IMR-90 (cell line): ENCODE measurements at regions not wholly inside any gene's neighbourhood (a gene's known extent, or its start where the extent isn't known, plus 50 kb on each side); places are given as distances from the start of the nearest gene placed in this dataset.

Source experiments
- ATAC-seq: fragments of 200-7000 bp; cut with Tn5 transposase; 2 replicates; pipeline ENCODE4 v1.9.1; 2020; ENCODE audit warnings: low read depth, mild to moderate bottlenecking, moderate library complexity
- BruUV-seq: library from RNA; stranded (reverse); fragments of 400-500 nt; replicated peaks from 2 replicates; lab custom pipeline; 2021; lab: Mats Ljungman, UMichigan
- CTCF ChIA-PET: fragments of 300-600 bp; formaldehyde crosslinking; extraction: SDS; loops from one replicate; lab custom pipeline; 2021; ENCODE audit warnings: antibody characterized with exemption; lab: Yijun Ruan, JAX
- POLR2A ChIA-PET: fragments of 300-600 bp; sonication (Branson Sonifier 250); formaldehyde crosslinking; loops from one replicate; lab custom pipeline; 2022; ENCODE audit warnings: antibody characterized with exemption; ENCODE audit not compliant: unreplicated experiment; lab: Charles Lee
- DNase-seq: peaks from one replicate; pipeline ENCODE4 v3.0.0; 2013
- H2AFZ ChIP-seq: replicated peaks from 2 replicates; pipeline ENCODE3; 2013; ENCODE audit warnings: low read length, mild to moderate bottlenecking; ENCODE audit not compliant: poor library complexity
- H2AK5ac ChIP-seq: 2 replicates; pipeline ENCODE4 v1.6.1; 2013; ENCODE audit warnings: low read depth, low read length, inconsistent platforms
- H2AK9ac ChIP-seq: replicated peaks from 2 replicates; pipeline ENCODE3; 2013; ENCODE audit warnings: mild to moderate bottlenecking, low read depth, low read length, moderate library complexity; ENCODE audit not compliant: poor library complexity
- H2BK120ac ChIP-seq: 2 replicates; pipeline ENCODE4 v1.6.1; 2013; ENCODE audit warnings: low read depth, low read length, inconsistent platforms
- H2BK15ac ChIP-seq: 3 replicates; pipeline ENCODE4 v1.6.1; 2013; ENCODE audit warnings: low read depth, low read length, inconsistent platforms
- H2BK20ac ChIP-seq: 2 replicates; pipeline ENCODE4 v1.6.1; 2013; ENCODE audit warnings: low read depth, mild to moderate bottlenecking, inconsistent platforms, low read length, moderate library complexity
- H2BK5ac ChIP-seq: 2 replicates; pipeline ENCODE4 v1.6.1; 2013; ENCODE audit warnings: mild to moderate bottlenecking, low read depth, low read length, inconsistent platforms; ENCODE audit not compliant: poor library complexity, severe bottlenecking
- H3K14ac ChIP-seq: replicated peaks from 2 replicates; pipeline ENCODE4 v1.6.1; 2013; ENCODE audit warnings: low read depth, low read length, inconsistent platforms
- H3K18ac ChIP-seq: 2 replicates; pipeline ENCODE4 v1.6.1; 2013; ENCODE audit warnings: low read depth, low read length, control low read depth
- H3K23ac ChIP-seq: 2 replicates; pipeline ENCODE4 v1.6.1; 2013; ENCODE audit warnings: low read depth, low read length, inconsistent platforms
- H3K27ac ChIP-seq: 2 replicates; pipeline ENCODE4 v1.5.1; 2013; ENCODE audit warnings: mild to moderate bottlenecking, control low read depth, low read length; ENCODE audit not compliant: insufficient read depth
- H3K27me3 ChIP-seq: 2 replicates; pipeline ENCODE4 v1.6.1; 2013; ENCODE audit warnings: low read length; ENCODE audit not compliant: control insufficient read depth, insufficient read depth
- H3K36me3 ChIP-seq: 2 replicates; pipeline ENCODE4 v1.6.1; 2013; ENCODE audit warnings: low read length, mixed read lengths; ENCODE audit not compliant: control insufficient read depth, insufficient read depth
- H3K4ac ChIP-seq: 2 replicates; pipeline ENCODE4 v1.6.1; 2013; ENCODE audit warnings: low read depth, low read length, inconsistent platforms
- H3K4me1 ChIP-seq: 2 replicates; pipeline ENCODE4 v1.6.1; 2013; ENCODE audit warnings: low read length, mixed read lengths; ENCODE audit not compliant: control insufficient read depth, insufficient read depth
- H3K4me2 ChIP-seq: 2 replicates; pipeline ENCODE4 v1.6.1; 2013; ENCODE audit warnings: low read depth, mild to moderate bottlenecking, control low read depth, low read length, moderate library complexity
- H3K4me3 ChIP-seq: 2 replicates; pipeline ENCODE4 v1.5.1; 2013; ENCODE audit warnings: low read depth, mild to moderate bottlenecking, control low read depth, low read length, moderate library complexity; ENCODE audit not compliant: insufficient read depth
- H3K56ac ChIP-seq: 2 replicates; pipeline ENCODE4 v1.6.1; 2013; ENCODE audit warnings: low read length, inconsistent platforms; ENCODE audit not compliant: insufficient read depth; ENCODE audit errors: extremely low read depth
- H3K79me1 ChIP-seq, 2 experiments: 2 replicates each; pipeline ENCODE4 v1.6.1; 2013; ENCODE audit warnings: low read length in 2 of 2, inconsistent platforms in 1 of 2, low read depth in 1 of 2
- H3K9ac ChIP-seq: 2 replicates; pipeline ENCODE4 v1.6.1; 2013; ENCODE audit warnings: low read depth, low read length, control low read depth
- H3K9me1 ChIP-seq: 2 replicates; pipeline ENCODE4 v1.6.1; 2013; ENCODE audit warnings: low read length, inconsistent platforms; ENCODE audit not compliant: insufficient read depth
- H3K9me3 ChIP-seq: 2 replicates; pipeline ENCODE4 v1.6.1; 2013; ENCODE audit warnings: low read length; ENCODE audit not compliant: control insufficient read depth, insufficient read depth
- H4K20me1 ChIP-seq: 2 replicates; pipeline ENCODE4 v1.6.1; 2013; ENCODE audit warnings: low read length, inconsistent platforms; ENCODE audit not compliant: insufficient read depth
- H4K5ac ChIP-seq: 2 replicates; pipeline ENCODE4 v1.6.1; 2013; ENCODE audit warnings: mild to moderate bottlenecking, low read depth, low read length, control low read depth
- H4K8ac ChIP-seq, 2 experiments: 2 replicates each; pipeline ENCODE4 v1.6.1; 2013; ENCODE audit warnings: low read depth in 2 of 2, low read length in 2 of 2, control low read depth in 1 of 2, inconsistent platforms in 1 of 2
- H4K91ac ChIP-seq: 2 replicates; pipeline ENCODE4 v1.6.1; 2013; ENCODE audit warnings: low read depth, low read length, inconsistent platforms; ENCODE audit not compliant: insufficient read depth
- BHLHE40 ChIP-seq: fragments of 150-350 bp; IDR thresholded peaks from 2 replicates; pipeline ENCODE4 v1.6.1; 2016; ENCODE audit warnings: mild to moderate bottlenecking, low read depth, low read length
- CEBPB ChIP-seq: IDR thresholded peaks from 2 replicates; pipeline ENCODE4 v1.6.1; 2012; ENCODE audit warnings: low read depth, low read length, improper control_type of control experiment
- MAFK ChIP-seq: IDR thresholded peaks from 2 replicates; pipeline ENCODE4 v1.6.1; 2012; ENCODE audit warnings: low read depth, low read length, improper control_type of control experiment
- MAZ ChIP-seq: IDR thresholded peaks from 2 replicates; pipeline ENCODE4 v1.6.1; 2012; ENCODE audit warnings: low read depth, mild to moderate bottlenecking, low read length, improper control_type of control experiment, moderate library complexity, borderline replicate concordance
- MXI1 ChIP-seq: IDR thresholded peaks from 2 replicates; pipeline ENCODE4 v1.6.1; 2012; ENCODE audit warnings: low read depth, mild to moderate bottlenecking, low read length, moderate library complexity, borderline replicate concordance
- NFE2L2 ChIP-seq: fragments of 150-350 bp; IDR thresholded peaks from 2 replicates; pipeline ENCODE4 v1.6.1; 2016; ENCODE audit warnings: low read depth, mild to moderate bottlenecking, low read length
- RCOR1 ChIP-seq: IDR thresholded peaks from 2 replicates; pipeline ENCODE4 v1.6.1; 2012; ENCODE audit warnings: mild to moderate bottlenecking, low read length, improper control_type of control experiment; ENCODE audit not compliant: insufficient replicate concordance
- RFX5 ChIP-seq: IDR thresholded peaks from 2 replicates; pipeline ENCODE4 v1.8.0; 2012; ENCODE audit warnings: low read depth, mild to moderate bottlenecking, low read length, moderate library complexity
- SMC3 ChIP-seq: fragments of 150-350 bp; IDR thresholded peaks from 2 replicates; pipeline ENCODE4 v1.6.1; 2016; ENCODE audit warnings: low read depth, mild to moderate bottlenecking, antibody characterized with exemption, low read length, moderate library complexity
- WGBS, 2 experiments: methylation state at CpG; one replicate each; pipeline versions ENCODE4 v1.1.5 to v1.1.7; 2013; ENCODE audit warnings: missing lambda C conversion rate in 2 of 2; ENCODE audit not compliant: insufficient read length in 1 of 2; ENCODE audit errors: extremely low coverage in 2 of 2; 5-methylcytosine and 5-hydroxymethylcytosine counted together
- dilution Hi-C: fragments of 300-500 bp; cut with HindIII; formaldehyde crosslinking; loops from one replicate; pipeline ENCODE4 v1.14.3; 2018; ENCODE audit warnings: low sequenced_read_pairs; ENCODE audit not compliant: unreplicated experiment
- in situ Hi-C: fragments of 300-500 bp; cut with MboI; formaldehyde crosslinking; loops from 3 replicates; pipeline ENCODE4 v1.14.3; 2019; ENCODE audit warnings: low sequenced_read_pairs, inconsistent platforms, mixed read lengths
- intact Hi-C: fragments of 100-400 bp; cut with micrococcal nuclease; formaldehyde crosslinking; loops from 2 replicates; pipeline ENCODE4 v1.10.0; 2022
- TF ChIP-seq, protein P1 (sequence below): fragments of 150-350 bp; IDR thresholded peaks from 2 replicates; pipeline ENCODE4 v1.6.1; 2017; ENCODE audit warnings: mild to moderate bottlenecking, antibody characterized with exemption, low read length, low read depth

- Histone ChIP-seq H4K5ac (no peak overlapping the region), H3K4me3 (no peak overlapping the region), H3K27ac (no peak overlapping the region), H3K4ac (no peak overlapping the region), H2BK20ac (no peak overlapping the region), H2AFZ (no peak overlapping the region), H3K4me2 (no peak overlapping the region), H2AK5ac (no peak overlapping the region), H3K36me3 (no peaks in the 10 kb centered on the region), H3K56ac (no peak overlapping the region), H3K23ac (no peak overlapping the region), H4K20me1 (no peaks in the 10 kb centered on the region), H3K27me3 (no peaks in the 10 kb centered on the region), H3K79me1 (no peaks in the 10 kb centered on the region), H3K9ac (no peak overlapping the region), H3K9me3 (peaks cover 7% of the 10 kb centered on the region), H3K14ac (no peak overlapping the region), H2BK120ac (no peak overlapping the region), H2BK5ac (no peak overlapping the region), H3K9me1 (no peaks in the 10 kb centered on the region), H3K18ac (no peak overlapping the region), H3K4me1 (no peaks in the 10 kb centered on the region), H2BK15ac (no peak overlapping the region), H4K91ac (no peak overlapping the region), H2AK9ac (no peak overlapping the region), H4K8ac (no peak overlapping the region)
- no CpG with 5 or more reads among the region's 4 CpGs for WGBS, 2 experiments
- ChIA-PET CTCF (no interaction called here), POLR2A (no interaction called here)
- DNase-seq (no peak), ATAC-seq (no peak)
- intact Hi-C loops: no loop called here
- dilution Hi-C loops: no loop called here
- BruUV-seq: no TSS peak
- in situ Hi-C loops: no loop called here
- TF ChIP-seq, protein P1, sequence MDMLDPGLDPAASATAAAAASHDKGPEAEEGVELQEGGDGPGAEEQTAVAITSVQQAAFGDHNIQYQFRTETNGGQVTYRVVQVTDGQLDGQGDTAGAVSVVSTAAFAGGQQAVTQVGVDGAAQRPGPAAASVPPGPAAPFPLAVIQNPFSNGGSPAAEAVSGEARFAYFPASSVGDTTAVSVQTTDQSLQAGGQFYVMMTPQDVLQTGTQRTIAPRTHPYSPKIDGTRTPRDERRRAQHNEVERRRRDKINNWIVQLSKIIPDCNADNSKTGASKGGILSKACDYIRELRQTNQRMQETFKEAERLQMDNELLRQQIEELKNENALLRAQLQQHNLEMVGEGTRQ: no peak
- TF ChIP-seq SMC3 (no peak), MAZ (no peak), MAFK (no peak), CEBPB (no peak), NFE2L2 (no peak), RCOR1 (no peak), RFX5 (no peak), BHLHE40 (no peak), MXI1 (no peak)
Observed at GRCh38 chr13:69213396-69213795, 894.2 kb upstream of the ATXN8OS start.
